ENCODE measurements at regions not wholly inside any gene's neighbourhood (a gene's known extent, or its start where the extent isn't known, plus 50 kb on each side); places are given as distances from the start of the nearest gene placed in this dataset.

- TF ChIP-seq CTCF (IDR thresholded peaks at IDR 0.05) (no peak), POLR2A (IDR thresholded peaks at IDR 0.05) (no peak)
Measured at GRCh38 chr19:30774252-30774766, 402.1 kb downstream of the ZNF536 start.
